H1 (cell line): ENCODE measurements at regions not wholly inside any gene's neighbourhood (a gene's known extent, or its start where the extent isn't known, plus 50 kb on each side); places are given as distances from the start of the nearest gene placed in this dataset.

Experiments
- POLR2AphosphoS5 ChIP-seq: IDR thresholded peaks from 2 replicates; pipeline ENCODE4 v1.6.1; 2011; ENCODE audit warnings: low read depth, low read length
- YY1 ChIP-seq: IDR thresholded peaks from 2 replicates; pipeline ENCODE4 v1.6.1; 2011; ENCODE audit warnings: low read depth, mild to moderate bottlenecking, low read length
- TF ChIP-seq, protein P1 (sequence below), 3 experiments: IDR thresholded peaks; 1 replicate in 2 of 3; 2 replicates in 1 of 3; pipeline versions ENCODE4 v1.5.1 to v1.6.1; 2011; ENCODE audit warnings: low read length in 3 of 3, mild to moderate bottlenecking in 3 of 3, inconsistent platforms in 2 of 3, low read depth in 1 of 3, moderate library complexity in 1 of 3; ENCODE audit not compliant: insufficient read depth in 1 of 3; ENCODE audit errors: control extremely low read depth in 1 of 3
- TF ChIP-seq, protein P2 (sequence below): IDR thresholded peaks from 2 replicates; pipeline ENCODE4 v1.6.1; 2012; ENCODE audit warnings: inconsistent platforms

DNA sequence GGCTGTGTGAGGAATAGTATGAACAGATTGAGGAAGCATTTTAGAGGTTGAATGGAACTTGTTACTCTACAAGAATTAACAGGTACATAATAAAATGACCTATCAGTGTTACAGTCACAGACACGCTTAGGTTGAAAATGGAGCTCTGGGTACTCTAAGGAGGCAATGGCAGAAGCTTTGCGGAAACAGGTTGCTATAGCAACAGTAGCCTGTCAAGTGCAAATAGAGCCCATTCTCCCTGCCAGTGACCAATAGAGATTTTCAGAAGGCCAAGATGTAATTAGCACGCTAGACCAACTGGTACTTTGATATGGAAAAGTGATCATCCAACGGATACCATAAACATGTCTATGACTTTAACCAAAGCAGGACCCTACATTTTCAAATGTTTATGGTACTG lies 148.5 kb upstream of the FREM2 start:
- TF ChIP-seq, protein P1, sequence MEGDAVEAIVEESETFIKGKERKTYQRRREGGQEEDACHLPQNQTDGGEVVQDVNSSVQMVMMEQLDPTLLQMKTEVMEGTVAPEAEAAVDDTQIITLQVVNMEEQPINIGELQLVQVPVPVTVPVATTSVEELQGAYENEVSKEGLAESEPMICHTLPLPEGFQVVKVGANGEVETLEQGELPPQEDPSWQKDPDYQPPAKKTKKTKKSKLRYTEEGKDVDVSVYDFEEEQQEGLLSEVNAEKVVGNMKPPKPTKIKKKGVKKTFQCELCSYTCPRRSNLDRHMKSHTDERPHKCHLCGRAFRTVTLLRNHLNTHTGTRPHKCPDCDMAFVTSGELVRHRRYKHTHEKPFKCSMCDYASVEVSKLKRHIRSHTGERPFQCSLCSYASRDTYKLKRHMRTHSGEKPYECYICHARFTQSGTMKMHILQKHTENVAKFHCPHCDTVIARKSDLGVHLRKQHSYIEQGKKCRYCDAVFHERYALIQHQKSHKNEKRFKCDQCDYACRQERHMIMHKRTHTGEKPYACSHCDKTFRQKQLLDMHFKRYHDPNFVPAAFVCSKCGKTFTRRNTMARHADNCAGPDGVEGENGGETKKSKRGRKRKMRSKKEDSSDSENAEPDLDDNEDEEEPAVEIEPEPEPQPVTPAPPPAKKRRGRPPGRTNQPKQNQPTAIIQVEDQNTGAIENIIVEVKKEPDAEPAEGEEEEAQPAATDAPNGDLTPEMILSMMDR (IDR thresholded peaks at IDR 0.05; ENCODE audit: control extremely low read depth in 1 of 3, insufficient read depth in 1 of 3, low read depth in 1 of 3, low read length in 3 of 3), result no peak
- TF ChIP-seq YY1 (0 out of 2 replicates have a peak, but pooled peaks have one; percentile 15), POLR2AphosphoS5 (no peak)
- TF ChIP-seq, protein P2, sequence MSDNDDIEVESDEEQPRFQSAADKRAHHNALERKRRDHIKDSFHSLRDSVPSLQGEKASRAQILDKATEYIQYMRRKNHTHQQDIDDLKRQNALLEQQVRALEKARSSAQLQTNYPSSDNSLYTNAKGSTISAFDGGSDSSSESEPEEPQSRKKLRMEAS, result no peak
